MM.1S (cell line): ENCODE measurements at regions not wholly inside any gene's neighbourhood (a gene's known extent, or its start where the extent isn't known, plus 50 kb on each side); places are given as distances from the start of the nearest gene placed in this dataset.
"Not testable (repeated sequence)": the region's sequence is repeated elsewhere in the genome, so short reads cannot be mapped to it uniquely, and the experiment has no call there.

Source experiments
- DNase-seq: peaks from one replicate; pipeline ENCODE4 v3.0.0-alpha.2; 2015
- H2AFZ ChIP-seq: fragments of 300-600 bp; sonication (generic); 2 replicates; pipeline ENCODE4 v1.6.0; 2016; ENCODE audit warnings: antibody characterized with exemption, low read length
- H3F3A ChIP-seq: fragments of 300-600 bp; sonication (generic); 2 replicates; pipeline ENCODE4 v1.6.1; 2016; ENCODE audit warnings: mild to moderate bottlenecking, antibody characterized with exemption, low read length, moderate library complexity, mixed read lengths; ENCODE audit not compliant: insufficient read depth
- H3K27ac ChIP-seq: fragments of 300-600 bp; sonication (generic); 2 replicates; pipeline ENCODE4 v1.5.1; 2016; ENCODE audit warnings: mild to moderate bottlenecking, low read length
- H3K27me3 ChIP-seq: fragments of 300-600 bp; sonication (generic); replicated peaks from 2 replicates; pipeline ENCODE4 v1.6.0; 2016; ENCODE audit warnings: low read length; ENCODE audit not compliant: insufficient read depth
- H3K36me3 ChIP-seq: fragments of 300-600 bp; sonication (generic); replicated peaks from 2 replicates; pipeline ENCODE4 v1.6.1; 2016; ENCODE audit warnings: mild to moderate bottlenecking, low read length, mixed read lengths; ENCODE audit not compliant: insufficient read depth
- H3K4me1 ChIP-seq: fragments of 300-600 bp; sonication (generic); 2 replicates; pipeline ENCODE4 v1.6.1; 2016; ENCODE audit warnings: low read length, mixed read lengths
- H3K4me2 ChIP-seq: fragments of 300-600 bp; sonication (generic); 2 replicates; pipeline ENCODE4 v1.6.0; 2016; ENCODE audit warnings: low read depth, low read length
- H3K4me3 ChIP-seq: fragments of 300-600 bp; sonication (generic); 2 replicates; pipeline ENCODE4 v1.5.1; 2016; ENCODE audit warnings: low read length, mixed read lengths
- H3K79me2 ChIP-seq: fragments of 300-600 bp; sonication (generic); 2 replicates; pipeline ENCODE4 v1.6.1; 2016; ENCODE audit warnings: mixed run types, low read length, mixed read lengths
- H3K9ac ChIP-seq: fragments of 300-600 bp; sonication (generic); 2 replicates; pipeline ENCODE4 v1.6.1; 2016; ENCODE audit warnings: low read length, mixed read lengths
- H3K9me2 ChIP-seq: fragments of 300-600 bp; sonication (generic); replicated peaks from 2 replicates; pipeline ENCODE4 v1.6.1; 2016; ENCODE audit warnings: mild to moderate bottlenecking, low read length, mixed read lengths; ENCODE audit not compliant: insufficient read depth
- H3K9me3 ChIP-seq: fragments of 300-600 bp; sonication (generic); replicated peaks from 2 replicates; pipeline ENCODE4 v1.6.1; 2016; ENCODE audit warnings: mild to moderate bottlenecking, low read length, mixed read lengths; ENCODE audit not compliant: insufficient read depth
- H4K20me1 ChIP-seq: fragments of 300-600 bp; sonication (generic); 2 replicates; pipeline ENCODE4 v1.6.1; 2016; ENCODE audit warnings: mild to moderate bottlenecking, low read length, moderate library complexity, mixed read lengths; ENCODE audit not compliant: insufficient read depth
- EZH2 ChIP-seq: fragments of 300-600 bp; sonication (generic); optimal IDR thresholded peaks from 2 replicates; pipeline ENCODE3; 2017; ENCODE audit warnings: low read depth, mild to moderate bottlenecking, antibody characterized with exemption, low read length, mixed read lengths
- EZH2phosphoT487 ChIP-seq: fragments of 300-600 bp; sonication (generic); IDR thresholded peaks from 2 replicates; pipeline ENCODE4 v1.6.1; 2018; ENCODE audit warnings: antibody characterized with exemption, low read length
- TF ChIP-seq, protein P1 (sequence below): fragments of 300-600 bp; sonication (generic); IDR thresholded peaks from 2 replicates; pipeline ENCODE4 v1.5.1; 2016; ENCODE audit warnings: antibody characterized with exemption, low read length, mixed read lengths

- Histone ChIP-seq H3K27ac (no peak overlapping the region), H3K4me3 (no peak overlapping the region), H3K27me3 (no peaks in the 10 kb centered on the region), H3K4me2 (no peak overlapping the region), H3K9ac (no peak overlapping the region), H3K9me3 (no peaks in the 10 kb centered on the region), H3K4me1 (no peaks in the 10 kb centered on the region), H3F3A (no peaks in the 10 kb centered on the region), H4K20me1 (no peaks in the 10 kb centered on the region), H3K79me2 (no peaks in the 10 kb centered on the region), H2AFZ (no peak overlapping the region), H3K36me3 (no peaks in the 10 kb centered on the region), H3K9me2 (no peaks in the 10 kb centered on the region)
- no peak for DNase-seq
- TF ChIP-seq EZH2, result no peak
Measured at GRCh38 chr6:81289229-81289628, 463.3 kb downstream of the TENT5A start.

DNA sequence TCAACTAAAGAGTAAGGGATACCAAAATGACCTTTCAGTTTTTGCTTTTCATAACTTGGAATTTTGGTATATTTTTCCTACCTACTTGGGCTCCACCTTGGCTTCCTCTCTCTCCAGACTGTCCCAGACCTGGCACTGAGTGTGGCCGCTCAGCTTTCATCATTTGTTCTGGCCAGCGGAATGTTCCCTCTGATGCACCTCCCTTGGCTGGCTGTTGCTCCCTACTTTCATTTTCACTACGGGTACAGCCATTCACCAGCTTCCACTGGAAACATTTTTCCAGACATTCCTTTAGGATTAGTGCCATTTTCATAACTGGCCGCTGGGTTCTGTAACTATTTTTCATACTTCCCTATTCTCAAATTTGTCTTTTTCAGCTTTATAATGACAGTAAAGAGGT, 487.4 kb downstream of the TENT5A start:
- no peak for TF ChIP-seq EZH2phosphoT487
- TF ChIP-seq, protein P1, sequence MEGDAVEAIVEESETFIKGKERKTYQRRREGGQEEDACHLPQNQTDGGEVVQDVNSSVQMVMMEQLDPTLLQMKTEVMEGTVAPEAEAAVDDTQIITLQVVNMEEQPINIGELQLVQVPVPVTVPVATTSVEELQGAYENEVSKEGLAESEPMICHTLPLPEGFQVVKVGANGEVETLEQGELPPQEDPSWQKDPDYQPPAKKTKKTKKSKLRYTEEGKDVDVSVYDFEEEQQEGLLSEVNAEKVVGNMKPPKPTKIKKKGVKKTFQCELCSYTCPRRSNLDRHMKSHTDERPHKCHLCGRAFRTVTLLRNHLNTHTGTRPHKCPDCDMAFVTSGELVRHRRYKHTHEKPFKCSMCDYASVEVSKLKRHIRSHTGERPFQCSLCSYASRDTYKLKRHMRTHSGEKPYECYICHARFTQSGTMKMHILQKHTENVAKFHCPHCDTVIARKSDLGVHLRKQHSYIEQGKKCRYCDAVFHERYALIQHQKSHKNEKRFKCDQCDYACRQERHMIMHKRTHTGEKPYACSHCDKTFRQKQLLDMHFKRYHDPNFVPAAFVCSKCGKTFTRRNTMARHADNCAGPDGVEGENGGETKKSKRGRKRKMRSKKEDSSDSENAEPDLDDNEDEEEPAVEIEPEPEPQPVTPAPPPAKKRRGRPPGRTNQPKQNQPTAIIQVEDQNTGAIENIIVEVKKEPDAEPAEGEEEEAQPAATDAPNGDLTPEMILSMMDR, result no peak
- TF ChIP-seq EZH2, result no peak
- Histone ChIP-seq H4K20me1 (no peaks in the 10 kb centered on the region), H3K27ac (no peak overlapping the region), H3K9ac (no peak overlapping the region), H3K36me3 (no peaks in the 10 kb centered on the region), H3F3A (no peaks in the 10 kb centered on the region), H2AFZ (no peak overlapping the region), H3K4me3 (no peak overlapping the region), H3K4me2 (no peak overlapping the region), H3K4me1 (no peaks in the 10 kb centered on the region), H3K9me3 (no peaks in the 10 kb centered on the region), H3K79me2 (no peaks in the 10 kb centered on the region), H3K27me3 (no peaks in the 10 kb centered on the region), H3K9me2 (no peaks in the 10 kb centered on the region)
- no peak for DNase-seq

GRCh38 chr6:81263531-81264168, 488.8 kb downstream of the TENT5A start:
- no peak overlapping the region for H3K27ac ChIP-seq
- DNase-seq, result no peak
- H3K27me3 ChIP-seq, result no peaks in the 10 kb centered on the region
- H3K4me2 ChIP-seq, result no peak overlapping the region
- no peaks in the 10 kb centered on the region for H3K36me3 ChIP-seq
- no peak overlapping the region for H3K4me3 ChIP-seq
- TF ChIP-seq EZH2phosphoT487, result no peak
- no peak for TF ChIP-seq EZH2
- TF ChIP-seq, protein P1, result no peak
- H4K20me1 ChIP-seq, result no peaks in the 10 kb centered on the region
- H3F3A ChIP-seq, result no peaks in the 10 kb centered on the region
- H2AFZ ChIP-seq, result no peak overlapping the region
- no peaks in the 10 kb centered on the region for H3K9me2 ChIP-seq
- H3K9ac ChIP-seq, result no peak overlapping the region
- H3K79me2 ChIP-seq, result no peaks in the 10 kb centered on the region
- no peaks in the 10 kb centered on the region for H3K4me1 ChIP-seq
- no peaks in the 10 kb centered on the region for H3K9me3 ChIP-seq

GRCh38 chr6:81262656-81263055, 489.8 kb downstream of the TENT5A start:
- Histone ChIP-seq H3K4me2 (no peak overlapping the region), H3K36me3 (no peaks in the 10 kb centered on the region), H3K4me1 (no peaks in the 10 kb centered on the region), H3K27ac (no peak overlapping the region), H3K27me3 (no peaks in the 10 kb centered on the region), H3K79me2 (no peaks in the 10 kb centered on the region), H3K9ac (no peak overlapping the region), H3K4me3 (no peak overlapping the region), H4K20me1 (no peaks in the 10 kb centered on the region), H3K9me2 (no peaks in the 10 kb centered on the region), H3K9me3 (no peaks in the 10 kb centered on the region), H3F3A (no peaks in the 10 kb centered on the region), H2AFZ (no peak overlapping the region)
- TF ChIP-seq, protein P1, result no peak
- TF ChIP-seq EZH2, result no peak
- DNase-seq, result no peak

DNA sequence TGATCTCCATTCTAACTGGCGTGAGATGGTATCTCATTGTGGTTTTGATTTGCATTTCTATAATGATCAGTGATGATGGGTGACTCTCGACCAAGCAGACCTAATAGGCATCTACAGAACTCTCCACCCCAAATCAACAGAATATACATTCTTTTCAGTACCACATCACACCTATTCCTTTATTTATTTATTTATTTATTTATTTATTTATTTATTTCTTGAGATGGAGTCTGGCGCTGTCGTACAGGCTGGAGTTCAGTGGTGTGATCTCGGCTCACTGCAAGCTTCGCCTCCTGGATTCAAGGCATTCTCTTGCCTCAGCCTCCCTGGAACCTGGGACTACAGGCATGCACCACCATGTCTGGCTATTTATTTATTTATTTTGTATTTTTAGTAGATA, 496.3 kb downstream of the TENT5A start:
- not testable (repeated sequence) for H3K27me3 ChIP-seq, H3K27ac ChIP-seq, H3K79me2 ChIP-seq, H2AFZ ChIP-seq, DNase-seq, H3K4me2 ChIP-seq, H3K4me3 ChIP-seq, H3K9me3 ChIP-seq, H3K36me3 ChIP-seq, H3K4me1 ChIP-seq, H4K20me1 ChIP-seq, H3K9me2 ChIP-seq, H3F3A ChIP-seq, H3K9ac ChIP-seq
